Astrocyte of the spinal cord (primary cell): ENCODE measurements at regions not wholly inside any gene's neighbourhood (a gene's known extent, or its start where the extent isn't known, plus 50 kb on each side); places are given as distances from the start of the nearest gene placed in this dataset.
"Not testable (repeated sequence)": the region's sequence is repeated elsewhere in the genome, so short reads cannot be mapped to it uniquely, and the experiment has no call there.

Source experiments
- DNase-seq: peaks from one replicate; pipeline ENCODE4 v3.0.0; 2011; ENCODE audit warnings: low read depth, low spot score
- H3K4me3 ChIP-seq: 2 replicates; pipeline ENCODE4 v1.5.1; 2011; ENCODE audit warnings: low read depth, mild to moderate bottlenecking, low read length, moderate library complexity
- in situ Hi-C: cut with HindIII; loops from 2 replicates; pipeline ENCODE4 v1.10.0; 2017; ENCODE audit warnings: low sequenced_read_pairs
- TF ChIP-seq, protein P1 (sequence below): IDR thresholded peaks from 2 replicates; pipeline ENCODE4 v1.5.1; 2012; ENCODE audit warnings: low read depth, mild to moderate bottlenecking, low read length, inconsistent platforms

DNA sequence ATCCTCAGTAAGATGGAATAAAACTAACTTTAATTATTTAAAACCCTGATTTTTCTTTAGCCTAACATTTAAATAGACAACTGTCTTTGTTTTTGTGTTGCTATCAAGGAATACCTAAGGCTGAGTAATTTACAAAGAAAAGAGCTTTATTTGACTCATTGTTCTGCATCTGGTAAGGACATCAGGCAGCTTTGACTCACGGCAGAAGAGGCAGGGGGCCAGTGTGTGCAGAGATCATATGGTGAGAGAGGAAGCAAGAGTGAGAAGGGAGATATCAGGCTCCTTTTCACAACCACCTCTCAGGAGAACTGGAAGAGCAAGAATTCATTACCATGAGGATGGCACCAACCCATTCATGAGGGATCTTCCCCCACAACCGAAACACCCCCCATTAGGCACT lies 64.6 kb upstream of the TFPI start:
- in situ Hi-C loops = no loop called here
- TF ChIP-seq, protein P1, sequence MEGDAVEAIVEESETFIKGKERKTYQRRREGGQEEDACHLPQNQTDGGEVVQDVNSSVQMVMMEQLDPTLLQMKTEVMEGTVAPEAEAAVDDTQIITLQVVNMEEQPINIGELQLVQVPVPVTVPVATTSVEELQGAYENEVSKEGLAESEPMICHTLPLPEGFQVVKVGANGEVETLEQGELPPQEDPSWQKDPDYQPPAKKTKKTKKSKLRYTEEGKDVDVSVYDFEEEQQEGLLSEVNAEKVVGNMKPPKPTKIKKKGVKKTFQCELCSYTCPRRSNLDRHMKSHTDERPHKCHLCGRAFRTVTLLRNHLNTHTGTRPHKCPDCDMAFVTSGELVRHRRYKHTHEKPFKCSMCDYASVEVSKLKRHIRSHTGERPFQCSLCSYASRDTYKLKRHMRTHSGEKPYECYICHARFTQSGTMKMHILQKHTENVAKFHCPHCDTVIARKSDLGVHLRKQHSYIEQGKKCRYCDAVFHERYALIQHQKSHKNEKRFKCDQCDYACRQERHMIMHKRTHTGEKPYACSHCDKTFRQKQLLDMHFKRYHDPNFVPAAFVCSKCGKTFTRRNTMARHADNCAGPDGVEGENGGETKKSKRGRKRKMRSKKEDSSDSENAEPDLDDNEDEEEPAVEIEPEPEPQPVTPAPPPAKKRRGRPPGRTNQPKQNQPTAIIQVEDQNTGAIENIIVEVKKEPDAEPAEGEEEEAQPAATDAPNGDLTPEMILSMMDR = no peak
- no peak overlapping the region for H3K4me3 ChIP-seq
- DNase-seq = peak; percentile 69

DNA sequence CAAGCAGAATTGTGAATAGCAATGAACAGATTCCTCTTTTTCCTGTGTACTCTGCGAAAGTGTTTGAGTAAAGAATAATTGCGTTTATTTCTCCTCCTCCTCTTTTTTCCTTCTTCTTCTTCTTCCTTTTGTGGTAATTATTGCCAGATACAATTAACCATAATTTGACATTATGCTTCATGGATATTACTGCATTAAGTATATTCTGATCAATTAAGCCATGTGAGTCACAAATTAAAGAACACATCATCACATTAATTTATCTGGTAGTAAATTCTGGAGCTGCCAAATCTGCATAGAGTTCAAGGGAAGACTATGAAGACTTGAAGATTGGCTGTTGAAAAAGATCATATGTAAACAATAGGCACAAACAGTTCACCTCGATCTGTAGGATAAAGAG lies 72.9 kb upstream of the TFPI start:
- in situ Hi-C loops = no loop called here

DNA sequence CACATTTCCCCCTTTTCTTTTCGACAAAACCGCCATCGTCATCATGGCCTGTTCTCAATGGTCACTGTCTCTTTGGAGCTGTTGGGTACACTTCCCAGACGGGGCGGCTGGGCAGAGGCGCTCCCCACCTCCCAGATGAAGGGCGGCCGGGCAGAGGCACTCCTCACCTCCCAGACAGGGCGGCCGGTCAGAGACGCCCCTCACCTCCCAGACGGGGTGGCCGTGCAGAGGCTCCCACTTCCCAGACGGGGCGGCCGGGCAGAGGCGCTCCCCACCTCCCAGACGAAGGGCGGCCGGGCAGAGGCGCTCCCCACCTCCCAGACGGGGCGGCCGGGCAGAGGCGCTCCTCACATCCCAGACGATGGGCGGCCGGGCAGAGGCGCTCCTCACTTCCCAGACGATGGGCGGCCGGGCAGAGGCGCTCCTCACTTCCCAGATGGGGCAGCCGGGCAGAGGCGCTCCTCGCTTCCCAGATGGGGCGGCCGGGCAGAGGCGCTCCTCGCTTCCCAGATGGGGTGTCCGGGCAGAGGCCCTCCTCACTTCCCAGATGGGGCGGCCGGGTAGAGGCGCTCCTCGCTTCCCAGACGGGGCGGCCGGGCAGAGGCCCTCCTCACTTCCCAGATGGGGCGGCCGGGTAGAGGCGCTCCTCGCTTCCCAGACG lies 82.6 kb upstream of the TFPI start:
- in situ Hi-C loops, H3K4me3 ChIP-seq, DNase-seq: not testable (repeated sequence)

More for the DNA sequence above, 72.9 kb upstream of the TFPI start:
- TF ChIP-seq, protein P1 = no peak
- DNase-seq = no peak
- no peak overlapping the region for H3K4me3 ChIP-seq

DNA sequence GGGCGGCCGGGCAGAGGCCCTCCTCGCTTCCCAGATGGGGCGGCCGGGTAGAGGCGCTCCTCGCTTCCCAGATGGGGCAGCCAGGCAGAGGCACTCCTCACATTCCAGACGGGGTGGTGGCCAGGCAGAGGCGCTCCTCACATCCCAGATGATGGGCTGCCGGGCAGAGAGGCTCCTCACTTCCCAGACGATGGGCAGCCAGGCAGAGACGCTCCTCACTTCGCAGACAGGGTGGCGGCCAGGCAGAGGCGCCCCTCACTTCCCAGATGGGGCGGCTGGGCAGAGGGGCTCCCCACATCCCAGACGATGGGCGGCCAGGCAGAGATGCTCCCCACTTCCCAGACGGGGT lies 83.1 kb upstream of the TFPI start:
- in situ Hi-C loops, H3K4me3 ChIP-seq, DNase-seq: not testable (repeated sequence)

DNA sequence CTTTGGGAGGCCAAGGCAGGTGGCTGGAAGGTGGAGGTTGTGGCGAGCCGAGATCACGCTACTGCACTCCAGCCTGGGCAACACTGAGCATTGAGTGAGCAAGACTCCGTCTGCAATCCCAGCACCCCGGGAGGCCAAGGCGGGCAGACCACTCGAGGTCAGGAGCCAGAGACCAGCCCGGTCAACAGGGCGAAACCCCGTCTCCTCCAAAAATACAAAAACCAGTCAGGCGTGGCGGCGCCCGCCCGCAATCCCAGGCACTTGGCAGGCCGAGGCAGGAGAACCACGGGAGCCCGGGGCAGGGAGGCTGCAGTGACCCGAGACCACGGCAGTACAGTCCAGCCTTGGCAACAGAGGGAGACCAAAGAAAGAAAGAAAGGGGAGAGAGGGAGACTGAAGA lies 83.5 kb upstream of the TFPI start:
- DNase-seq, in situ Hi-C loops, H3K4me3 ChIP-seq: not testable (repeated sequence)

DNA sequence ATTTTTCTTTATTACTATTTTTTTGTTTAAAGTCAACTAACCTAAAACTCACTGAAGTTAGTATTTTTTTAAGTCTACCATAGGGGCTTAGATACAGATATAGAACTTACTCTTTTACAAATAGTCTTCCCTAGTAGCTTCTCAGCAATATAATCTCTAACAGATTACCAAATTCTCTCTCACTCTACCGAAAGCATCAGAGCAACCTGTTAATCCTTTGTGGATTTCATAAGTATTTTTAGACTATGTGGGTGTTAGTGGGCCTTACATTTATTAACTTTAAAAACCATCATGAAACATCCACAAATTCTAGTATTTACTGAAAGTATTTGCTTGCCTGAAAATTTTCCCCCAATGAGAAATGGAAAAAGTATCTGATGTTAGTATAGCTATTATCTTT lies 84.6 kb upstream of the TFPI start:
- in situ Hi-C loops = no loop called here
- H3K4me3 ChIP-seq = no peak overlapping the region
- TF ChIP-seq, protein P1 = no peak
- no peak for DNase-seq

DNA sequence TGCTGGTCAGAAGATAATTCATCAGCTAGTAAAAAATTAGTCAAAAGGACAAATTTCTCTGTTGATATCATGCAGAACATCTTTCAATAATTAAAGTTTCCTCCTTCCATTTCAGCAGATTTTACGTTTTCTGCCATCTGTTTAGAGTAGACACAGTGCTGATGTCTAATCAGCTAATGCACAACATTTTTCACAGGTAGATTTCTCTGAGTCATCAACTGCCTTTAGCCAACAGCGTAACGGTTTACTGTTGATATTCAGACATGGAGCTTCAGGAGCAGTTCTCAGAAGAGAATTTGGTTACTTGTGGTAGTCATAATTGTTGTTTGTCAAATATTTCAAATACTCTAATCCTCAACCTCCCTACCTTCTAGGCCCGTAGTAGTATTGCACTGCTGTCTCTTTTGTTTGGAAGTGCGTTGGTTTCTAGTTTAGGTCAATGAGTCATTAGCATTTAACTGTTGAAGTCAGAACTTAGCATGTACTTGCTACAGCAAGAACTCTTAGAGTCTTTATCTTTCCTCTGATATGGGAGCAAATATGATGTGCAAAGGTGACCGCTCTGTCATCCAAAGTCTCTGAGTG lies 86.8 kb upstream of the TFPI start:
- DNase-seq = no peak
- H3K4me3 ChIP-seq = no peak overlapping the region
- in situ Hi-C loops = no loop called here
- TF ChIP-seq, protein P1 = no peak

DNA sequence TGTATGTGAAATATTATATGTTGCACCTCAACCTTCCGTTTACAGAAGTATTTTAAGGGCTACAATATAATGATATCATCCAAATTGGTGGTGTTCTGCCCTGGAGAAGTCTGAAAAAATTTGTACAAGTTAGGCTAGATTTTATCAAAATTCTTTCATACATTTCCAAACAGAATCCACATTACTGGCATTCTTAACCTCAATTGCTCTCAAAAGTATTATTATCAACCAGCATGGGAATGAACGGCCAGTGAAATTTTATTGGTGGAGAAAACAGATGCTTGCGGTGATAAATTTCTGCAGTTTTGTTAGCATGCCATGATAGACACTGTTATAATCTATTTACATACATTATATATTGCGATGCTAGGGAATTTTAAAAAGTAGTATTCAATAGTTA lies 88.3 kb upstream of the TFPI start:
- TF ChIP-seq, protein P1 = no peak
- no peak for DNase-seq
- H3K4me3 ChIP-seq = no peak overlapping the region
- in situ Hi-C loops = no loop called here
